Motor neuron (in vitro differentiated cells): ENCODE measurements at regions not wholly inside any gene's neighbourhood (a gene's known extent, or its start where the extent isn't known, plus 50 kb on each side); places are given as distances from the start of the nearest gene placed in this dataset.

Source experiments
- ATAC-seq, 8 experiments: fragments of 200-7000 bp; cut with Tn5 transposase; replicated peaks in 6 of 8; 2 replicates each; pipeline ENCODE4 v1.8.0; 2021; ENCODE audit warnings: mild to moderate bottlenecking in 8 of 8, moderate library complexity in 8 of 8
- H3K27ac ChIP-seq, 2 donors: fragments of 250-450 bp; sonication (Bioruptor Pico); 2 replicates each; pipeline ENCODE4 v1.9.0; 2021; ENCODE audit warnings: antibody characterized with exemption in 2 of 2, mild to moderate bottlenecking in 2 of 2, moderate library complexity in 1 of 2
- H3K4me1 ChIP-seq, 2 donors: fragments of 250-450 bp; sonication (Bioruptor Pico); replicated peaks in 1 of 2; 2 replicates each; pipeline ENCODE4 v1.6.1; 2021; ENCODE audit warnings: antibody characterized with exemption in 2 of 2, mild to moderate bottlenecking in 2 of 2, moderate library complexity in 1 of 2
- H3K4me3 ChIP-seq, 5 donors: fragments of 250-450 bp; sonication (Bioruptor Pico); 2 replicates each; pipeline ENCODE4 v1.9.0; 2021; ENCODE audit warnings: antibody characterized with exemption in 5 of 5, mild to moderate bottlenecking in 5 of 5, moderate library complexity in 4 of 5
- WGBS, 10 experiments: fragments of 450-650 bp; shearing (Covaris generic); methylation state at CpG; one replicate each; pipeline ENCODE4 v1.0.0; 2022; 5-methylcytosine and 5-hydroxymethylcytosine counted together
- in situ Hi-C, 9 experiments: fragments of 400-800 bp; cut with MboI; loops; one replicate each; pipeline ENCODE4 v1.15.0; 2021; ENCODE audit warnings: low sequenced_read_pairs in 9 of 9, low pct_unique_long_range_greater_than_20kb in 2 of 9; ENCODE audit not compliant: unreplicated experiment in 9 of 9

GRCh38 chr18:28519997-28520396 lies 343.1 kb upstream of the CDH2 start:
- Histone ChIP-seq H3K27ac (no peak overlapping the region), H3K4me1 (peaks cover 19 to 20% of the 10 kb centered on the region in 2 donors), H3K4me3 (no peak overlapping the region)
- in situ Hi-C loops: no loop called here
- 7 to 100% (median 53%) methylated on average over 2 to 5 of the region's 5 CpGs; no CpG with 5 or more reads in 3 of the 10 experiments for WGBS, 10 experiments
- peak in 1 of 8 experiments; percentile 94 for ATAC-seq

- peaks cover 4 to 8% of the 10 kb centered on the region in 2 donors for H3K4me1 ChIP-seq
- no peak overlapping the region for H3K4me3 ChIP-seq
- in situ Hi-C loops: no loop called here
- ATAC-seq: peak in 1 of 8 experiments; percentile 42
- H3K27ac ChIP-seq: no peak overlapping the region
- WGBS, 10 experiments: 0 to 100% (median 83%) methylated on average over 1 to 6 of the region's 6 CpGs; no CpG with 5 or more reads in 1 of the 10 experiments
Observed at GRCh38 chr18:28514699-28515098, 337.8 kb upstream of the CDH2 start.

- in situ Hi-C loops: no loop called here
- peak in 5 of 8 experiments; percentile 42 to 83 (median 77) for ATAC-seq
- 0 to 95% (median 63%) methylated on average over 1 to 2 of the region's 2 CpGs; no CpG with 5 or more reads in 1 of the 10 experiments for WGBS, 10 experiments
Observed at GRCh38 chr18:28512357-28512756, 335.4 kb upstream of the CDH2 start.

GRCh38 chr18:28511413-28511821 lies 334.5 kb upstream of the CDH2 start:
- Histone ChIP-seq H3K4me1 (peaks cover 4 to 8% of the 10 kb centered on the region in 2 donors), H3K27ac (no peak overlapping the region), H3K4me3 (no peak overlapping the region)
- 0 to 83% (median 54%) methylated on average over 1 to 2 of the region's 2 CpGs; no CpG with 5 or more reads in 1 of the 10 experiments for WGBS, 10 experiments
- in situ Hi-C loops: no loop called here
- peak in 3 of 8 experiments; percentile 51 to 100 (median 55) for ATAC-seq

More at GRCh38 chr18:28512357-28512756, 335.4 kb upstream of the CDH2 start:
- Histone ChIP-seq H3K4me1 (peaks cover 4 to 8% of the 10 kb centered on the region in 2 donors), H3K4me3 (no peak overlapping the region), H3K27ac (no peak overlapping the region)

- in situ Hi-C loops: no loop called here
- no peak overlapping the region for H3K4me3 ChIP-seq
- no peak for ATAC-seq
- no peak overlapping the region for H3K27ac ChIP-seq
- H3K4me1 ChIP-seq: peaks cover 4 to 8% of the 10 kb centered on the region in 2 donors
Observed at GRCh38 chr18:28510210-28510609, 333.3 kb upstream of the CDH2 start.

GRCh38 chr18:28504066-28504465 lies 327.1 kb upstream of the CDH2 start:
- Histone ChIP-seq H3K4me3 (no peak overlapping the region), H3K27ac (no peak overlapping the region), H3K4me1 (peaks cover 0 to 6% of the 10 kb centered on the region in 2 donors)
- in situ Hi-C loops: no loop called here
- WGBS, 10 experiments: 0 to 100% (median 88%) methylated on average over 1 to 4 of the region's 4 CpGs
- no peak for ATAC-seq

- ATAC-seq: peak in 2 of 8 experiments; percentile 62 to 92
- in situ Hi-C loops: no loop called here
- Histone ChIP-seq H3K27ac (no peak overlapping the region), H3K4me1 (no peaks in the 10 kb centered on the region), H3K4me3 (no peak overlapping the region)
- WGBS, 10 experiments: 0 to 91% (median 71%) methylated on average over 1 of the region's 1 CpG; no CpG with 5 or more reads in 3 of the 10 experiments
Observed at GRCh38 chr18:28494151-28494550, 317.2 kb upstream of the CDH2 start.

GRCh38 chr18:28485918-28486317 lies 309.0 kb upstream of the CDH2 start:
- WGBS, 10 experiments: 0 to 87% (median 71%) methylated on average over 1 to 2 of the region's 2 CpGs
- no peak for ATAC-seq
- in situ Hi-C loops: no loop called here
- no peak overlapping the region for H3K27ac ChIP-seq
- H3K4me3 ChIP-seq: no peak overlapping the region
- H3K4me1 ChIP-seq: no peaks in the 10 kb centered on the region

- no peak for ATAC-seq
- in situ Hi-C loops: no loop called here
- Histone ChIP-seq H3K4me1 (no peaks in the 10 kb centered on the region), H3K4me3 (no peak overlapping the region), H3K27ac (no peak overlapping the region)
Observed at GRCh38 chr18:28485210-28485801, 308.4 kb upstream of the CDH2 start.

- H3K4me1 ChIP-seq: no peaks in the 10 kb centered on the region
- in situ Hi-C loops: no loop called here
- no peak for ATAC-seq
- WGBS, 10 experiments: 0 to 100% (median 87%) methylated on average over 1 of the region's 1 CpG; no CpG with 5 or more reads in 4 of the 10 experiments
- no peak overlapping the region for H3K4me3 ChIP-seq
- no peak overlapping the region for H3K27ac ChIP-seq
Observed at GRCh38 chr18:28478531-28478930, 301.6 kb upstream of the CDH2 start.

GRCh38 chr18:28476302-28476701 lies 299.4 kb upstream of the CDH2 start:
- Histone ChIP-seq H3K27ac (no peak overlapping the region), H3K4me3 (no peak overlapping the region), H3K4me1 (no peaks in the 10 kb centered on the region)
- in situ Hi-C loops: no loop called here
- WGBS, 10 experiments: 0 to 100% (median 80%) methylated on average over 1 to 2 of the region's 2 CpGs; no CpG with 5 or more reads in 3 of the 10 experiments
- no peak for ATAC-seq

GRCh38 chr18:28469946-28470345 lies 293.0 kb upstream of the CDH2 start:
- 20 to 90% (median 55%) methylated on average over 1 to 2 of the region's 2 CpGs; no CpG with 5 or more reads in 4 of the 10 experiments for WGBS, 10 experiments
- in situ Hi-C loops: no loop called here
- no peaks in the 10 kb centered on the region for H3K4me1 ChIP-seq
- no peak for ATAC-seq
- H3K4me3 ChIP-seq: no peak overlapping the region
- no peak overlapping the region for H3K27ac ChIP-seq

GRCh38 chr18:28468901-28469300 lies 292.0 kb upstream of the CDH2 start:
- H3K4me3 ChIP-seq: no peak overlapping the region
- ATAC-seq: no peak
- WGBS, 10 experiments: 30 to 100% (median 86%) methylated on average over 1 of the region's 1 CpG; no CpG with 5 or more reads in 3 of the 10 experiments
- no peak overlapping the region for H3K27ac ChIP-seq
- in situ Hi-C loops: no loop called here
- H3K4me1 ChIP-seq: no peaks in the 10 kb centered on the region

GRCh38 chr18:28466204-28466603 lies 289.3 kb upstream of the CDH2 start:
- WGBS, 10 experiments: 17 to 100% (median 74%) methylated on average over 1 to 2 of the region's 2 CpGs
- no peak for ATAC-seq
- Histone ChIP-seq H3K27ac (no peak overlapping the region), H3K4me1 (no peaks in the 10 kb centered on the region), H3K4me3 (no peak overlapping the region)
- in situ Hi-C loops: no loop called here
